Endothelial cell (in vitro differentiated cells): ENCODE measurements at regions not wholly inside any gene's neighbourhood (a gene's known extent, or its start where the extent isn't known, plus 50 kb on each side); places are given as distances from the start of the nearest gene placed in this dataset.
"Not testable (repeated sequence)": the region's sequence is repeated elsewhere in the genome, so short reads cannot be mapped to it uniquely, and the experiment has no call there.

Experiments
- DNase-seq: peaks from one replicate; pipeline ENCODE4 v3.0.0; 2021; ENCODE audit warnings: low spot score
- H3K27ac Mint-ChIP-seq: one replicate; pipeline ENCODE4 v1.8.0; 2021; ENCODE audit warnings: mixed read lengths, inconsistent platforms; ENCODE audit not compliant: unreplicated experiment
- H3K27me3 Mint-ChIP-seq: one replicate; pipeline ENCODE4 v1.8.0; 2021; ENCODE audit warnings: mild to moderate bottlenecking, moderate library complexity, mixed read lengths, inconsistent platforms; ENCODE audit not compliant: unreplicated experiment
- H3K36me3 Mint-ChIP-seq: one replicate; pipeline ENCODE4 v1.8.0; 2021; ENCODE audit warnings: mild to moderate bottlenecking, low read depth, mixed read lengths, inconsistent platforms; ENCODE audit not compliant: unreplicated experiment
- H3K4me1 Mint-ChIP-seq: one replicate; pipeline ENCODE4 v1.8.0; 2021; ENCODE audit warnings: mild to moderate bottlenecking, mixed read lengths, inconsistent platforms; ENCODE audit not compliant: unreplicated experiment
- H3K4me3 Mint-ChIP-seq: one replicate; pipeline ENCODE4 v1.8.0; 2021; ENCODE audit warnings: mild to moderate bottlenecking, mixed read lengths, inconsistent platforms; ENCODE audit not compliant: unreplicated experiment
- H3K9me3 Mint-ChIP-seq: one replicate; pipeline ENCODE4 v1.8.0; 2021; ENCODE audit warnings: mixed read lengths, inconsistent platforms; ENCODE audit not compliant: unreplicated experiment
- TF ChIP-seq, protein P1 (sequence below): fragments of 200-600 bp; sonication (generic); IDR thresholded peaks from one replicate; pipeline ENCODE4 v1.5.0; 2021; ENCODE audit warnings: antibody characterized with exemption; ENCODE audit not compliant: unreplicated experiment

DNA sequence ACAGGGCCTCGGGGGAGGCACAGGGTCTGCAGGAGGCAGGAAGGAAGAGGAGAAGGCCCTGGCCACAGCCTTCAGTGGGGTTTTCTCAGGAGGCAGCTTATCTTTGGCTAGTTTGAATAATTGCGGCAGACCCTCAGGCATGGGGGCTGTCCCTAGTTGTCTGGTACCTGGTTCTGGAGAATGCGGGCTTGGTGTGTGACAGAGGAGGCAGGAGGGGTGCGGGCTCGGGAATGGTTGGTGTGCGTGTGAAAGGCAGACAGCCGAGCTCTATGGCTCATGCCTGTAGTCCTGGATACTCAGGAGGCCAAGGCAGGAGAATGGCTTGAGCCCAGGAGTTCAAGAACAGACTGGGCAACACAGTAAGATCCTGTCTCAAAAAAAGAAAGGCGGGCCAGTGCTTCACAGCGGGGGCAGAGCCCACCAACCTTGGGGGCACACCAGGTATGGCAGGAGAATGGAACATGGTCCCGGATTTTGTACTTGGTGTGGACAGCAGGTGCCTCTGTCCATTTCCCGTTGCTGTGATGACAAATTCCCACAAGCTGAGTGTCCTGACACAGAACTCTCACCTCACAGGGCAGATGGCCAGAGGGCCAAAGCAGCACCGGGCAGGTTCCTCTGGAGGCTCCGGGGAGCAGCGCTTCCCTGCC is 640.6 kb downstream of the TBC1D22A start:
- no peak for DNase-seq
- Mint-ChIP-seq H3K4me3 (no peak overlapping the region), H3K4me1 (no peaks in the 10 kb centered on the region), H3K9me3 (peaks cover 59% of the 10 kb centered on the region), H3K27ac (no peak overlapping the region), H3K27me3 (peaks cover 24% of the 10 kb centered on the region), H3K36me3 (peaks cover 26% of the 10 kb centered on the region)
- TF ChIP-seq, protein P1, sequence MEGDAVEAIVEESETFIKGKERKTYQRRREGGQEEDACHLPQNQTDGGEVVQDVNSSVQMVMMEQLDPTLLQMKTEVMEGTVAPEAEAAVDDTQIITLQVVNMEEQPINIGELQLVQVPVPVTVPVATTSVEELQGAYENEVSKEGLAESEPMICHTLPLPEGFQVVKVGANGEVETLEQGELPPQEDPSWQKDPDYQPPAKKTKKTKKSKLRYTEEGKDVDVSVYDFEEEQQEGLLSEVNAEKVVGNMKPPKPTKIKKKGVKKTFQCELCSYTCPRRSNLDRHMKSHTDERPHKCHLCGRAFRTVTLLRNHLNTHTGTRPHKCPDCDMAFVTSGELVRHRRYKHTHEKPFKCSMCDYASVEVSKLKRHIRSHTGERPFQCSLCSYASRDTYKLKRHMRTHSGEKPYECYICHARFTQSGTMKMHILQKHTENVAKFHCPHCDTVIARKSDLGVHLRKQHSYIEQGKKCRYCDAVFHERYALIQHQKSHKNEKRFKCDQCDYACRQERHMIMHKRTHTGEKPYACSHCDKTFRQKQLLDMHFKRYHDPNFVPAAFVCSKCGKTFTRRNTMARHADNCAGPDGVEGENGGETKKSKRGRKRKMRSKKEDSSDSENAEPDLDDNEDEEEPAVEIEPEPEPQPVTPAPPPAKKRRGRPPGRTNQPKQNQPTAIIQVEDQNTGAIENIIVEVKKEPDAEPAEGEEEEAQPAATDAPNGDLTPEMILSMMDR: no peak

- Mint-ChIP-seq H3K36me3 (peaks cover 30% of the 10 kb centered on the region), H3K9me3 (peaks cover 53% of the 10 kb centered on the region), H3K4me3 (no peak overlapping the region), H3K27me3 (peaks cover 24% of the 10 kb centered on the region), H3K4me1 (no peaks in the 10 kb centered on the region), H3K27ac (no peak overlapping the region)
- TF ChIP-seq, protein P1: no peak
- DNase-seq: no peak
Observed at GRCh38 chr22:47401976-47402770, 639.7 kb downstream of the TBC1D22A start.

GRCh38 chr22:47401592-47401898 is 639.1 kb downstream of the TBC1D22A start:
- Mint-ChIP-seq H3K36me3 (peaks cover 35% of the 10 kb centered on the region), H3K9me3 (peaks cover 53% of the 10 kb centered on the region), H3K27me3 (peaks cover 22% of the 10 kb centered on the region), H3K4me1 (no peaks in the 10 kb centered on the region), H3K4me3 (no peak overlapping the region), H3K27ac (no peak overlapping the region)
- TF ChIP-seq, protein P1: no peak
- DNase-seq: no peak

DNA sequence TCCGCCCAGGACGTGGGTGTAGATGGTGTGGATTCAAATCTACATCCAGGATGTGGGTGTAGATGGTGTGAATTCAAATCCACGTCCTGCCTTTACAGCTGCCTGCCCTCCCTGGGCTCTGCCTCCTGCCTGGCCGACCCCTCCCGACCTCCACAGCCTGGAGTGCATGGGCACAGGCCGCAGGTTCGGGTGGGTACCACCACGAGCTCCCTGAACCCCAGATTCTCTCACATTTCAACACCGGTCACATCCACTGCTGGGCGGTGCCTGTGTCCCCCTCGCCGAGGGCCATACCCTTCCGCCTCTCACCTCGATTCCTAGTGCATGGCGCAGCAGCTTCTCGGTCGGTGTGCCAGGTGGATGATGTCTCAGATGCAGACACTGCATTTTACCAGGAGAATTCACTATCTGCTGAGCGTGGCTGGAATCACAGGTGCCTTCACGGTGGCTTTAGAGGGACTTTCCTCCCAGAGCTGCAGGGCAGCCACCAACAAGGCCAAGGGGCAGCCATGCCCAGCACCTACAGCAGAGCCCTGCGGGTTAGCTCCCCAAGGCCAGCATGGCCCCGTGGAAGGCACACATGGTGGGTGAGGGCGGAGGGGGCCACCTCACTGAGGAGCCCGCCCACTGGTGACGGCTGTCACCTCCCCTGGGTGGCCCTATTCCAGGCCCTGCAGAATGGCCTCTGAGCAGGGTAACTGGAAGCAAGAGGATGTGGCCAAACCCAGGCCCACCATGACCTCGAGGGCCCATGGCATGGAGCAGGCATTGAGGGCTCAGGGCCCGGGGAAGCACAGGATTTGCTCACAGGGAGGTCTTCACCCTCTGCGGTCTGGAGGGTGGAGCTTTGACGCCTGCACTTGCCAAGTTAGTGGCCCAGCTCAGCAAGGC is 638.5 kb downstream of the TBC1D22A start:
- H3K9me3 Mint-ChIP-seq: peaks cover 51% of the 10 kb centered on the region
- H3K27me3 Mint-ChIP-seq: peaks cover 20% of the 10 kb centered on the region
- TF ChIP-seq, protein P1: no peak

DNA sequence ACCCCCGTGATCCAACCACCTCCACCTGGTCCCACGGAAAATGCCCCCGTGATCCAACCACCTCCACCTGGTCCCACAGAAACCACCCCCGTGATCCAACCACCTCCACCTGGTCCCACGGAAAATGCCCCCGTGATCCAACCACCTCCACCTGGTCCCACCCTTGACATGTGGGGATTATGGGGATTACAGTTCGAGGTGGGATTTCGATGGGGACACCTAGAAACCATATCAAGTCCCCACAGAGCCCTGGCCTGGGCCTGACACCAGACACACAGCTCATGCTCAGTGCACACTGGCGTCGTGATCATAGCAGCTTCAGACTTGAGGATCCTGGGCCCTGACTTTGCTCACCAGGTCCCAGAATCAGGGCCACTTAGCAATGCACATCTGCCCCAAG is 637.7 kb downstream of the TBC1D22A start:
- H3K36me3 Mint-ChIP-seq: peaks cover 29% of the 10 kb centered on the region
- H3K4me3 Mint-ChIP-seq, H3K27ac Mint-ChIP-seq, DNase-seq, H3K4me1 Mint-ChIP-seq: not testable (repeated sequence)
- H3K27me3 Mint-ChIP-seq: peaks cover 18% of the 10 kb centered on the region
- H3K9me3 Mint-ChIP-seq: peaks cover 56% of the 10 kb centered on the region

More for the DNA sequence above, 638.5 kb downstream of the TBC1D22A start:
- H3K27ac Mint-ChIP-seq: no peak overlapping the region
- H3K36me3 Mint-ChIP-seq: peaks cover 32% of the 10 kb centered on the region
- no peak overlapping the region for H3K4me3 Mint-ChIP-seq
- no peak for DNase-seq
- H3K4me1 Mint-ChIP-seq: no peaks in the 10 kb centered on the region
